NCI-H1694 (cell line): ENCODE measurements at regions not wholly inside any gene's neighbourhood (a gene's known extent, or its start where the extent isn't known, plus 50 kb on each side); places are given as distances from the start of the nearest gene placed in this dataset.
A peak's percentile ranks its signal among the peaks of the same experiment; 100 is the strongest.

ENCODE experiments used
- DNase-seq: peaks from one replicate; lab custom pipeline; 2025; lab: John Stamatoyannopoulos, UW

- DNase-seq, result no peak
These were observed 53.2 kb downstream of the DNAAF9 start for GRCh38 chr20:3354247-3354646.

- DNase-seq, result no peak
These were observed 53.8 kb downstream of the DNAAF9 start for GRCh38 chr20:3353646-3354045.

GRCh38 chr20:3352202-3352601, 55.3 kb downstream of the DNAAF9 start:
- DNase-seq, result no peak

GRCh38 chr20:3350422-3350821, 57.0 kb downstream of the DNAAF9 start:
- DNase-seq, result no peak

- no peak for DNase-seq
These were observed 57.7 kb downstream of the DNAAF9 start for GRCh38 chr20:3349786-3350185.

GRCh38 chr20:3342766-3343165, 64.7 kb downstream of the DNAAF9 start:
- DNase-seq, result no peak

- DNase-seq, result no peak
These were observed 67.0 kb downstream of the DNAAF9 start for GRCh38 chr20:3340443-3340842.

GRCh38 chr20:3339571-3339970, 67.9 kb downstream of the DNAAF9 start:
- no peak for DNase-seq

GRCh38 chr20:3339076-3339475, 68.4 kb downstream of the DNAAF9 start:
- no peak for DNase-seq

- DNase-seq, result no peak
These were observed 73.1 kb downstream of the DNAAF9 start for GRCh38 chr20:3334156-3334943.

GRCh38 chr20:3330046-3330741, 77.3 kb downstream of the DNAAF9 start:
- peak; percentile 16 for DNase-seq

GRCh38 chr20:3328501-3328900, 79.0 kb downstream of the DNAAF9 start:
- DNase-seq, result no peak

- no peak for DNase-seq
These were observed 80.5 kb downstream of the DNAAF9 start for GRCh38 chr20:3326779-3327521.

GRCh38 chr20:3325864-3326263, 81.6 kb downstream of the DNAAF9 start:
- DNase-seq, result no peak

GRCh38 chr20:3323398-3323797, 84.1 kb downstream of the DNAAF9 start:
- no peak for DNase-seq

GRCh38 chr20:3318226-3318884, 79.4 kb upstream of the SLC4A11 start:
- DNase-seq, result no peak

- DNase-seq, result no peak
These were observed 77.1 kb upstream of the SLC4A11 start for GRCh38 chr20:3316136-3316535.

- DNase-seq, result no peak
These were observed 76.1 kb upstream of the SLC4A11 start for GRCh38 chr20:3315136-3315535.

GRCh38 chr20:3314391-3314790, 75.4 kb upstream of the SLC4A11 start:
- DNase-seq, result no peak

- no peak for DNase-seq
These were observed 74.7 kb upstream of the SLC4A11 start for GRCh38 chr20:3313683-3314065.

- no peak for DNase-seq
These were observed 74.1 kb upstream of the SLC4A11 start for GRCh38 chr20:3312940-3313682.

- no peak for DNase-seq
These were observed 72.6 kb upstream of the SLC4A11 start for GRCh38 chr20:3311623-3312022.
